B cell (primary cell): ENCODE measurements at regions not wholly inside any gene's neighbourhood (a gene's known extent, or its start where the extent isn't known, plus 50 kb on each side); places are given as distances from the start of the nearest gene placed in this dataset.

Experiments used
- EZH2 ChIP-seq: IDR thresholded peaks from 2 replicates; pipeline ENCODE4 v1.6.1; 2012; ENCODE audit warnings: borderline replicate concordance, low read depth, mild to moderate bottlenecking, moderate library complexity, low read length; ENCODE audit not compliant: insufficient read depth, poor library complexity, severe bottlenecking
- TF ChIP-seq, protein P1 (sequence below): fragments of 200-600 bp; IDR thresholded peaks from one replicate; pipeline ENCODE4 v1.8.0; 2022; ENCODE audit warnings: antibody characterized with exemption, mild to moderate bottlenecking

DNA sequence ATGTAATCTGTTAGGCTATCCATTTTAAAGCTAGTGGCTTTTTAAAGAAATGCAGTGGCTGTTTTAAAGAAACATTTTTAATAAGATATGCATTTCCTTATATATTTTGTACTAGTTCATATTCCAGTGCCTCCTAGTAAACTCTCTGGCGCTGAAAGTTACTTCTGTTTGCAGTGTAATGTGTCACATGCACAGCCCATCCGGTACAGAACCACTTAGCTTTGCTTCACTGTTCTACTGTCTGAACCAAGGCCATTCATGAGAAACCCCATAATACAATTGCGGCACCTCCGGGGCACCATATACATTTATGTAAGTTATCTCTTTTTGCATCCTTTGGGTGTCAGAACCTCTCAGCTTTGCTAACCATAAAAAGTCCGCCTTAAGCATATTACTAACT, 114.6 kb upstream of the KCTD1 start:
- TF ChIP-seq, protein P1, sequence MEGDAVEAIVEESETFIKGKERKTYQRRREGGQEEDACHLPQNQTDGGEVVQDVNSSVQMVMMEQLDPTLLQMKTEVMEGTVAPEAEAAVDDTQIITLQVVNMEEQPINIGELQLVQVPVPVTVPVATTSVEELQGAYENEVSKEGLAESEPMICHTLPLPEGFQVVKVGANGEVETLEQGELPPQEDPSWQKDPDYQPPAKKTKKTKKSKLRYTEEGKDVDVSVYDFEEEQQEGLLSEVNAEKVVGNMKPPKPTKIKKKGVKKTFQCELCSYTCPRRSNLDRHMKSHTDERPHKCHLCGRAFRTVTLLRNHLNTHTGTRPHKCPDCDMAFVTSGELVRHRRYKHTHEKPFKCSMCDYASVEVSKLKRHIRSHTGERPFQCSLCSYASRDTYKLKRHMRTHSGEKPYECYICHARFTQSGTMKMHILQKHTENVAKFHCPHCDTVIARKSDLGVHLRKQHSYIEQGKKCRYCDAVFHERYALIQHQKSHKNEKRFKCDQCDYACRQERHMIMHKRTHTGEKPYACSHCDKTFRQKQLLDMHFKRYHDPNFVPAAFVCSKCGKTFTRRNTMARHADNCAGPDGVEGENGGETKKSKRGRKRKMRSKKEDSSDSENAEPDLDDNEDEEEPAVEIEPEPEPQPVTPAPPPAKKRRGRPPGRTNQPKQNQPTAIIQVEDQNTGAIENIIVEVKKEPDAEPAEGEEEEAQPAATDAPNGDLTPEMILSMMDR = no peak
- no peak for TF ChIP-seq EZH2
